SU-DHL-6 (cell line): ENCODE measurements at regions not wholly inside any gene's neighbourhood (a gene's known extent, or its start where the extent isn't known, plus 50 kb on each side); places are given as distances from the start of the nearest gene placed in this dataset.

ENCODE experiments used
- CTCF ChIP-seq: fragments of 200-600 bp; sonication (generic); IDR thresholded peaks from one replicate; pipeline ENCODE4 v1.5.1; 2017; ENCODE audit warnings: antibody characterized with exemption, mild to moderate bottlenecking, low read length, moderate library complexity; ENCODE audit not compliant: insufficient read depth, poor library complexity, severe bottlenecking
- EZH2phosphoT487 ChIP-seq: fragments of 200-600 bp; sonication (generic), shearing (Covaris generic); conservative IDR thresholded peaks from 2 replicates; pipeline ENCODE4 v1.6.1; 2018; ENCODE audit warnings: mild to moderate bottlenecking, antibody characterized with exemption, low read length, moderate library complexity, mixed read lengths

- no peak for TF ChIP-seq CTCF
- no peak for TF ChIP-seq EZH2phosphoT487
Measured at GRCh38 chr3:39744746-39745145, 64.7 kb upstream of the MYRIP start.
